GM18909 (cell line): ENCODE measurements at regions not wholly inside any gene's neighbourhood (a gene's known extent, or its start where the extent isn't known, plus 50 kb on each side); places are given as distances from the start of the nearest gene placed in this dataset.
A peak's percentile ranks its signal among the peaks of the same experiment; 100 is the strongest.
"Not testable (repeated sequence)": the region's sequence is repeated elsewhere in the genome, so short reads cannot be mapped to it uniquely, and the experiment has no call there.

ENCODE experiments used
- ATAC-seq: cut with Tn5 transposase; IDR thresholded peaks from one replicate; pipeline ENCODE4 v1.9.1; 2021; ENCODE audit warnings: mild to moderate bottlenecking; ENCODE audit not compliant: unreplicated experiment, poor library complexity

- peak; percentile 59 for ATAC-seq
These were observed 241.5 kb downstream of the SATB2 start for GRCh38 chr2:199216253-199216652.

DNA sequence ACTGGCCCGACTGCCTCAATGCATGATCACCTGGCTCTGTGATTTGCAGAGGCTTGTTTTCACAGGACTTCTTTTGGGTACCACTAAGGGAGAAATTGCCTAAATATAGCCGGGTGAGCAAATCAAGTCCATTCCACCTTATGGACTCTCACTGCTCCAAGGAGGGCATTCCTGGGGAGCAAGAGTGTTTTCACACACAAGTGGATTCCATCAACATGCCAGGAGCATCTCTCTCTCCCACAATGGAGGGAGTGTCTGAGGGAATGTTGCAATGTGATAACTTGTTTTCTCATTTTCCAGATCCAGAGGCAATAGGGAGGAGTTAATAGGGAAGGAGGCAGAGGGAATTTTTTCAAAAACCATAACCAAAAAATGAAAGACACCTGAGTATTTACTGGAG is 250.7 kb downstream of the SATB2 start:
- no peak for ATAC-seq

GRCh38 chr2:199206536-199206935 is 251.2 kb downstream of the SATB2 start:
- ATAC-seq, result no peak

DNA sequence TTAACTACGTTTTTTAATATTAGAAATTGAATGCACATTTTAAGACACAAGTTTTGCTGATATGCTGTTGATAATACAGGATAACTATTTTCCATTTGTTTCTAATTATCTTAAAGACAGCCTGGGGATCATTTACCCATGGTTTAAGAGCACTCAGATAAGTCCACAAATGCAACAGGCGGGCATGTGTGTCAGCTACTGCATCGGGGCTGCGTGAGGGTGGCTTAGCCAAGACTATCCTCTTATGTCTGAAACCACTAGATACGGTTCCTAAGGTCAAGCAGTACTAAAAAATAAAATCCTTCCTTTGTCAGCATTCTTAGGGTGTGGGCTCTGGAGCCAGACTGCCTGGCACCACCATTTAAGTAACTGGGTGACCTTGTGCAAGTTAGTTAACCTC is 254.8 kb downstream of the SATB2 start:
- ATAC-seq, result no peak

- no peak for ATAC-seq
These were observed 256.2 kb downstream of the SATB2 start for GRCh38 chr2:199201539-199201938.

DNA sequence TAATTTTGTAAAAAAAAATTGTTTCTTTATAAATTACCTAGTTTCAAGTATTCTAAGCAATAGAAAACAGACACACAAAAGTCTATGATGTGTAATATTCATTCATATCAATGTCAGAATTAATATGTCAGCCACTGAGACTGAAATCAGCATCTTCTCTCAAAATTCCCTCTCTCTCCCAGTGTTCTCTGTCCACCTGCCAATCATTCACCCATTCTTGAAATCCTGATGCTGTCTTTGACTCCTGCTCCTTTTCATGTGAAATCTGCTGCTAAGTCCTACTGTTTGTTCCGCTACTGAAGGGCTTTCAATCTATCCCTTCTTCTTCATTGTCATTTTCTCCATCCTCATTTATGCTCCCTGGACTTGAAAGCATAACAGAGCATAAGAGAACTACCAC is 257.9 kb downstream of the SATB2 start:
- no peak for ATAC-seq

- no peak for ATAC-seq
These were observed 260.3 kb downstream of the SATB2 start for GRCh38 chr2:199197448-199197847.

- no peak for ATAC-seq
These were observed 261.1 kb downstream of the SATB2 start for GRCh38 chr2:199196686-199197085.

- ATAC-seq, result no peak
These were observed 261.7 kb downstream of the SATB2 start for GRCh38 chr2:199195927-199196502.

- no peak for ATAC-seq
These were observed 266.3 kb downstream of the SATB2 start for GRCh38 chr2:199191461-199191860.

DNA sequence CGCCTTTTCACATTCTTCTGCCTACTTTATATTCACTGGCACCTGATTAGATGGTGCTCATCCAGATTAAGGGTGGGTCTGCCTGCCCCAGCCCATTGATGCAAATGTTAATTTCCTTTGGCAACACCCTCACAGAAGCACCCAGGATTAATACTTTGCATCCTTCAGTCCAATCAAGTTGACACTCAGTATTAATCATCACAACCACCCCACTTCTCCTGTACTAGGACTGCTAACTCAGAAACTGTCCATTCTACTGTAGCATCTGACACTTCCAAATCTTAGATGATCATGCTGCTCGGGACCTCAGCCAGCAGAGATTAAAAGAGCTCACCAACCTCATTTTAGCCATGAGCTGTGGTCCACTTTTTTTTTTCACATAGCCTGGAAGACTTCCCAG is 268.5 kb downstream of the SATB2 start:
- no peak for ATAC-seq

GRCh38 chr2:199186301-199186751 is 271.4 kb downstream of the SATB2 start:
- ATAC-seq, result no peak

GRCh38 chr2:199185174-199185573 is 272.6 kb downstream of the SATB2 start:
- not testable (repeated sequence) for ATAC-seq

DNA sequence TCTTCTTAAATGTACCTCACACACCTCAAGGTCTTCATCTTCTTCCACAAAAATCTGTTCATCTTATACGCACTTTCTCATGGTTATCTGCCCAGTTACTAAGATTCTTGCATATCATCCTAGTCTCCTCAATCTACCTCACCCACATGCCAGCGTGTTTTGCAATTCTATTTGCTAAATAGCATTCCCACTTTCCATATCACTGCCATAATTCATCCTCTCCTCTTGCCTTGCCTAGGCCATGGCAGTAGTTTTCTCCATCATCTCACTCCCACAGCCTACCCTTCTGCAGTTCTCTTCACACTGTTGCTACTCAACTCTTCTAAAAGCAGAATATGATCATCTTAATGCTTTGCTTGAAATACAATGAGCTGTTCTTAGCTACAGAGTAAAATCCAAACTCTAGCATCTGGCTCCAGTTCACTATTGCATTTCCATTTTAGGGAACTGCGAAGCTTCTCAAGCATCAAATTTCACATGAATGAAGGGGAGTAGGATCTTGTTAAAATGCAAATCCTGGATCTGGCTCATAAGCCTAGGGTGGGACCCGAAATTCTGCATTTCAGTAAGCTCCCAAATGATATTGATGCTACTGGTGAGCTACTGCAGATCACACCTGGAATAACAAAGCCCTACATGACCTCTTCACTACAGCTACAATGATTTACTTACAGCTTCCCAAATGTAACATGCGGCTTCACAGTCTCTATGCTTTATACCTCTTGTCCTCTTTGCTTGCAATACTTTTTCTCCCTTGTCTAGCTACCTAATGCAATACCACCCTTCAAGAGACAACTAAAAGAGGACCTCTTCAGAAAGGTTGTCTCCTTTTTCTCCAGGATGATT is 293.9 kb downstream of the SATB2 start:
- ATAC-seq, result no peak

DNA sequence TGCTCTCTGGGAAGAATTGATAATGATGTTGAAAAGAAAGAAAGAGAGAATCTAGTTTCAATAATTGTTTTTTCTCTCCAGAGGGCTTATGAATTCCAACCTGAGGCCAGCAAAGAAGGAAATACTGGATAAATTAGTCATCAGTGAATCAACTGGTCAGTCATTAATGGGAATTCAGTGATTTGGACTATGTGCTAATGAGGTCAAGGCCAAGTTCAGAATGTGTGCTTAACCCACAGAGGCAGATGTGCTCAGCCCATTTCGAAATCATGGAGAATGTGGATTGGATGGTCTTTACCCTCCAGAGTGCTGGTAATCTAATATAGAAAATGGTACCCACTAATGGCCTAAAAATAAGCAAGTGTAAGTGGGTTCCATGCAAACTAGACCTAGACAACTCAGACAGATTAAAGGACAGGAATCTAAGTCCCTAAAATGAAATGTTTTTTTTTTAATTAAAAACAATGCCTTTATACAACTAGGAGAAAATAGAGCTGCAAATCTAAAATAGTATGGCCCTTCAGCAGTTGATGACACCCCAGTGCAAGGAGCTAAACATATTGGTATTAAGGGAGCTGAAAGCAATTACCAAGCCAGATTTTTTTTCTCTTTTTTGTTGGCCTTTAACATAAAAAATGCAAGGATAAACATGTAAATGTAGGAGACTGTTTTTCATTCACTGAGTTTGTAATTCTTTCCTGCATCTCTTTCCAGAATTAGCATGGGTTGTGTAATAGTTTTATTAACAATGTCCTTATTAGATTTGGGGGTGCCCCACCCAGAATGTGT is 296.9 kb downstream of the SATB2 start:
- ATAC-seq, result no peak

- ATAC-seq, result no peak
These were observed 297.7 kb downstream of the SATB2 start for GRCh38 chr2:199160081-199160480.

GRCh38 chr2:199148076-199148845 is 309.5 kb downstream of the SATB2 start:
- no peak for ATAC-seq

DNA sequence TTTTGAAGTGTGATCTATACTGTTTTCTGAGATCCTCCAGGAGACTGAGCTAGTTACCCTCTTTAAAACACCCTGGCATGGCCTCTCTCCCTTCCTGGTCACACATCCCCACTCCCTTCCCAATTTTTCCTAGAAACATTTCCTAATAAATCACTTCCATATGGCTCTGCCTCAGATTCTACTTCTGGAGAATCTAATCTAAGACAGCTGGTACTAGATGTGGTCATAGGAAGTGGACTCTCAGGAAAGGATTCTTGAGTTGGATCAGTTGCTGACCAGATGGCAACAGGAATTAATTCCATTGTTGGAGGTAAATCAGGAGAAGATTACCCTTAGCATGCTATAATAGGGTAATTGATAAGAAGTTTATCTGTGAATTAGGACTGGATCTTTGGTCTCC is 310.5 kb downstream of the SATB2 start:
- ATAC-seq, result no peak

DNA sequence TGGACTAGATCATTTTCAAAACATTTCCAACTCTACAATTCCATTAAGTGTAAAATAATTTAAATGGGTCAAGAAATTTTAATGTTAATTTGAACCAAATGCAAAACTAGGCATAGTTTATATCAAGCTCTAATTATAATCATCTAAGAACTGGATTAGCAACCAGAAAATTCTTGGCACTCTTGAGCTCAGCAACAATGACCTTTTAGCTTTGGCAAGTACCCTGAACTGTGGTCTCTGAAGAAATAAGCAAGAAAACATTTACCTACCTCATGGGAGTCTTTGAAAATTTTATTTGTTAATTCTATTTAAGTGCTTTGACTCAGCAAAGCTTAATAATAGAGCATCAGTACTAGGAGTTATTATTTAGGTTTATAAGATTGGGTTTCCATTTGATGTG is 313.2 kb downstream of the SATB2 start:
- ATAC-seq, result no peak

DNA sequence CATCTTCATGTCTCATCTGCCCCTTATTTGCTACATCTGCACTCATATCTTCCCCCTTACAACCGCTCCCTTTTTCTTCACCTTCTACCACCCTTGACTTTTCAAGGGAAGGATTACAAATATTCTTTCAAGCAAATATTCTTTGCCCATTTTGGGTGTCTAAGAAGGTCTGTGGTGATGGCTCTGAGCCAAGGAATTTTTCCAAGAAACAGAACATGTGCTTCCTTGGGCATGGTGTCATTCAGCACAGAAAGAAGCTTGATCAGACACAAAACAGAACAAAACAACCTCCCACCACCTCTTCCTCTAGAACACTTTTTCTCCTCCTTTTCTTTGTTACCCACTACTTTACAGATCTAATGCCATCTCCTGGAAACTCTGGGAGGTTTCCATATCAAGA is 313.7 kb downstream of the SATB2 start:
- no peak for ATAC-seq
